ENCODE measurements at regions not wholly inside any gene's neighbourhood (a gene's known extent, or its start where the extent isn't known, plus 50 kb on each side); places are given as distances from the start of the nearest gene placed in this dataset.

- no peak overlapping the region for H3K4me3 ChIP-seq
- no peak overlapping the region for H3K4me2 ChIP-seq
- H3K4me1 ChIP-seq (ENCODE audit: insufficient read depth), result no peaks in the 10 kb centered on the region
- DNase-seq (ENCODE audit: low spot score), result no peak
- H3K27ac ChIP-seq (ENCODE audit: low read depth), result no peak overlapping the region
- no peaks in the 10 kb centered on the region for H3F3A ChIP-seq (replicated peaks; ENCODE audit: low read depth)
- no peaks in the 10 kb centered on the region for H3K79me2 ChIP-seq (replicated peaks; ENCODE audit: insufficient read depth)
- no peaks in the 10 kb centered on the region; the same call in 1 of the 2 replicates for H3K9me2 ChIP-seq (ENCODE audit: insufficient read depth)
- Mint-ChIP-seq H3K4me1 (no peaks in the 10 kb centered on the region), H3K4me3 (no peak overlapping the region), H3K27ac (no peak overlapping the region), H3K27me3 (ENCODE audit: insufficient read depth, low read depth, poor library complexity) (no peaks in the 10 kb centered on the region), H3K9me3 (no peaks in the 10 kb centered on the region), H3K36me3 (ENCODE audit: low read depth) (no peaks in the 10 kb centered on the region)
- H3K27me3 ChIP-seq (ENCODE audit: insufficient read depth), result no peaks in the 10 kb centered on the region
- no peak for TF ChIP-seq POLR2AphosphoS5 (IDR thresholded peaks at IDR 0.05; ENCODE audit: low read depth)
- no peak for TF ChIP-seq STAT1 (IDR thresholded peaks at IDR 0.05; ENCODE audit: unreplicated experiment)
- TF ChIP-seq CTCF (conservative IDR thresholded peaks at IDR 0.05; ENCODE audit: low read depth in 2 of 2), result no peak
- TF ChIP-seq EZH2 (IDR thresholded peaks at IDR 0.05; ENCODE audit: low read depth, unreplicated experiment), result no peak
- TF ChIP-seq NANOG (IDR thresholded peaks at IDR 0.05; ENCODE audit: borderline replicate concordance), result no peak
- TF ChIP-seq ZNF462 (CRISPR knock-in tag; IDR thresholded peaks at IDR 0.05), result no peak
- no peak for TF ChIP-seq JUNB (IDR thresholded peaks at IDR 0.05; ENCODE audit: unreplicated experiment)
- no peak for TF ChIP-seq ZNF114 (CRISPR knock-in tag; IDR thresholded peaks at IDR 0.05)
- no peak for TF ChIP-seq ETS1 (IDR thresholded peaks at IDR 0.05)
- TF ChIP-seq REST (IDR thresholded peaks at IDR 0.05; ENCODE audit: unreplicated experiment), result no peak
- no peak for TF ChIP-seq EZH2phosphoT487 (IDR thresholded peaks at IDR 0.05; ENCODE audit: unreplicated experiment)
- no peak for TF ChIP-seq CREB1 (CRISPR knock-in tag; IDR thresholded peaks at IDR 0.05; ENCODE audit: low read depth)
- no peak for ATAC-seq
- no peaks in the 10 kb centered on the region for H4K20me1 ChIP-seq (replicated peaks; ENCODE audit: insufficient read depth)
- H2AFZ ChIP-seq, result no peak overlapping the region
- H3K36me3 ChIP-seq (ENCODE audit: insufficient read depth), result no peaks in the 10 kb centered on the region
Measured at GRCh38 chr6:81246200-81246599, 506.3 kb downstream of the TENT5A start.

Measured in GM23338 (cell line).